Left cardiac atrium (tissue), 4 donors: ENCODE measurements at regions not wholly inside any gene's neighbourhood (a gene's known extent, or its start where the extent isn't known, plus 50 kb on each side); places are given as distances from the start of the nearest gene placed in this dataset.
"Not testable (repeated sequence)": the region's sequence is repeated elsewhere in the genome, so short reads cannot be mapped to it uniquely, and the experiment has no call there.

ENCODE experiments used
- ATAC-seq, 2 donors: fragments of 200-7000 bp; cut with Tn5 transposase; one replicate each; pipeline ENCODE4 v1.9.1; 2020; ENCODE audit warnings: mild to moderate bottlenecking in 2 of 2, moderate library complexity in 2 of 2
- DNase-seq: peaks from one replicate; pipeline ENCODE4 v3.0.0-alpha.2; 2020
- intact Hi-C, 2 donors: fragments of 100-400 bp; cut with DNase I; formaldehyde crosslinking; loops; one replicate each; pipeline versions ENCODE4 v1.14.1 to v1.15.1; 2022 to 2023
- donor health status: DM: no; HTN: yes; CAD: no.
- donor health status: DM: no; HTN: yes; CAD: no; lungs with severe emphysema.
- donor health status: DM: yes; HTN: yes; CAD: no.
- donor health status: Dilated cardiomyopathy.

DNA sequence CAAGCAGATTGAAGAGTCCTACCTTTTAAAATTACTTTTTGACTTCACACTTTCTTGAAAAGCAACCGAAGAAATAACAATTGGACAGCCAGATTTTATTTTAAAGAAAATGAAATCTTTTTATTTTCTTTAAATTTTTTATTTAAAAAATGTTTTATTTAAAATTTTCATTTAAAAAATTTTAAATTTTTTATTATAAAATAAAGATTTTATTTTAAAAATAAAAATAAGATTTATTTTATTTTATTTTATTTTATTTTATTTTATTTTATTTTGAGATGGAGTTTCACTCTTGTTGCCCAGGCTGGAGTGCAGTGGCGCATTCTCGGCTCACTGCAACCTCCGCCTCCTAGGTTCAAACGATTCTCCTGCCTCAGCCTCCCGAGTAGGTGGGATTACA lies 144.5 kb downstream of the GPR85 start:
- intact Hi-C loops, ATAC-seq, DNase-seq: not testable (repeated sequence)

DNA sequence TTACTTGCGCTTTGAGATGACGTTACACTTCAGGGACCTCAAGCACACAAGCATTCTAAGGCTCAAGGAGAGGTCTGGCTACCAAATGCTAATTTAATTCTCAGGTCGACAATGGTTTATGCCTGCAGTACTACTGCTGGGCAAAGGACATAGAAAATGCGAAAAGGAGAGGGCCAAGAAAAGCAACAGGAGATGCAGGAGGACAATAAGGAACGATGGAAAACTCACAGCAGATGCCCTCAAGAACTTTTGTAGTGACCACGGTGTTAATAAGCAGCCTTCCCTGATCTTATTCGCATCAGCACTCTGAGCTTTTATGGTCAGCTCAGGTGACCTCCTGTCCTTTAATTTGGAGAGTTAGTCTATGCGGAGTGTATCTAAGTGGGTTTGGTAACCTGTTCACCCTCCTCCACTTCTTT lies 146.3 kb downstream of the GPR85 start:
- ATAC-seq, result peak; percentile 19 to 39
- intact Hi-C loops, result no loop called here
- DNase-seq, result no peak

DNA sequence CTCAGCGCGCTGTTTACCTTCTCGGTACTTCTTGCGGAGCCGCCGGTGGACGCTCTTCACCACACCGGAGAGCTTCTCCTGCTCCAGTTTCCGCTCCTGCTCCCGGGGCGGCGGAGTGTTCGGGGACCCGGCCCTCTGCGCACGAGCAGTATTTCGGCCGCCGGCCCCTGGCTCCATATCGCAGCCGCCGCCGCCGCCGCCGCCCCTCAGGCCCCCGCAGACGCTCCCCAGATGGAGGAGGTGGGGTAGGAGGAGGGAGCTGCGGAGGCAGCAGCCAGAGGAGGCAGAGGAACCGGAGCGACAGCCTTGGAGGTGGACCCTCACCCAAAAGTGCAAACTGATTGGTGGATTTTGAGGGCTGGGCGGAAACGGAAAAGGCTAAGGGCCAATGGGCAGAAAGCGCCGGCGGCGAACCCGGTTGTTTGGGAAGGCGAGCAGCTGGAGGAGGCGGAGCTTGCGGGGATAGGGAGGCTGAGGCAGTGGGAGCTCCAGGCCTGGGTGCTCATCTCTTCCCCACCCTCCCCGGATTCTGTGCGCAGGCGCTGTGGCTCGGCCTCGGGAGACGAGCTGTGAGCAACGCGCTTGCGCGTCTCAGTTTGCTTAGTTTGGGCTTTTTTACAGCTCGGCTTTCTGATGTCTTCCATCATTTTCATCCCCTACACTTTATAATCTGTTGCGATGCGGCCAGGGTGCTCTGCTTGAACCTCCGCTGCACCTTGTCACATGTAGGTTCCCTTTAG lies 146.9 kb downstream of the GPR85 start:
- intact Hi-C loops, result loop anchor here in 1 of 2 donors (10.0 kb wide), 1 partner anchor 175 kb away; the partner anchor contains the start of gene SMIM30
- ATAC-seq (peak; percentile 98 to 99), DNase-seq (peak; percentile 99)

DNA sequence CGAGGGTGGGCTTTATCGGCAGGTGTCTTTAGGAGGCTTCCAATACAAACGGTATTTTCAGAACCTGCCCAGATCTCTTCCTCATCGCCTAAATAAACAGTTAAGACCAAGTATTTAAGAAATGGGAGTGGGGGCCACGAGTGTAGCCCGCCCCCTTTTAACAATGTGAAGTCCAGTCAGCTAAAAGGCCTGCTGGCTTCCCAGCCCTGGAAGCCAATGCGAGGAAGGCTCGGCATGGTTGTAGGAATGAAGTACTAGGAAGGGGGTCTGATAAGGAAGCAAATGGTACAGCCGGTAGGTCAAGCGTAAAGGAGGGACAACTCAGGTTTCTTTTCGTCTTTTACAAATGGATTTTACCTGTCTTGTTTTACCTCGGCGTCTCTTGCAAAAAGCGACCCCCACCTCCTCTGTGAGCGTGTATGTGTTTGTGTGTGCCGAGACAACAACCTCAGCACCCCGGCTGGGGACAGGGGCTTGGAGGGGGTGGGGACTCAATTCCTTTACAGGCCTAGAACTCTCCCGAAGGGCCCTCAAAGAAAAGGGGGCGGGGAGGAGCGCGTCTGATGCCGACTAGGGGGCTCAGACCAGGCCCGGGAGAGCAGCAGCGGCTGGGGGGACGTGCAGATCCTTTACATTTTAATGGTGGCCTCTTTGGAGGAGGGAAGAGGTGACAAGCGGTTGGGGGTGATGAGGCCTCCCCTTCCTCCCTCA lies 147.6 kb downstream of the GPR85 start:
- intact Hi-C loops, result loop anchor here in 1 of 2 donors (10.0 kb wide), 1 partner anchor 176 kb away; the partner anchor contains the start of gene SMIM30
- ATAC-seq, result peak; percentile 16 to 35
- peak; percentile 31 for DNase-seq

DNA sequence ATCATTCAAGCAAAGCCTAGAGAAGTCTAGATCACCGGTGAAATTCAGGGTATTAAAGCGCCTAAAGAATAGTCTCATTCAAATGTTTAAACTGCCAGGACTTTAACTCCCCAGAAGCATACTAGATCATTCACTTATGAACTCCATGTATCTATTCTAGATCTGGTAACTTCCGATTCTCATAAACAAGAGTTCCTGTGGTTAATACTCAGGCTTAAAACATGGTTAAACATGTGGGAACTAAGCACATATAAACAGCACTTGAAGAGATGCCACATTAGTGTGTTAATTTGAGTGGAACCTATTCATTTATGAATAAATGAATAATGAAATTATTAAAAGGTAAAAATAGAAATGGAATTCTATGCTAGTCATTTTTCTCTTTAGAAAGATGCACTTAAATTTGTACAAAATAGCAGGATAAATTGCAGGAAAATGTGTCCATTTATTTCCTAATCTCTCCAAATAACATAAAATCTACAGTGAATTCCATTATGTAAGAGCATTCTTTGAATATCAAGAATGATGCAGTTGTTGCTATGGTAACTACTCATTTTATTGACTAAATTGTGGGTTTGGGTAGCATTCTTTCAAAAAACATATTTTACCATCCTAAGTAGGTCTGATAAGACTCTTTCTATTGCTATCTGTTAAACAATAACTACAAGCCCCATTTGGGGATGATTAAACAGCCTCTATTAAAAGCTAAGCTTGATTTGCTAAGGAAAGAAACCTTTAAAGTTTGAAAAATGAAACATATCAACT lies 147.6 kb upstream of the TMEM168 start:
- intact Hi-C loops, result loop anchor here in 1 of 2 donors (10.0 kb wide), 1 partner anchor 177 kb away; the partner anchor contains the start of gene SMIM30
- DNase-seq (no peak), ATAC-seq (no peak)

DNA sequence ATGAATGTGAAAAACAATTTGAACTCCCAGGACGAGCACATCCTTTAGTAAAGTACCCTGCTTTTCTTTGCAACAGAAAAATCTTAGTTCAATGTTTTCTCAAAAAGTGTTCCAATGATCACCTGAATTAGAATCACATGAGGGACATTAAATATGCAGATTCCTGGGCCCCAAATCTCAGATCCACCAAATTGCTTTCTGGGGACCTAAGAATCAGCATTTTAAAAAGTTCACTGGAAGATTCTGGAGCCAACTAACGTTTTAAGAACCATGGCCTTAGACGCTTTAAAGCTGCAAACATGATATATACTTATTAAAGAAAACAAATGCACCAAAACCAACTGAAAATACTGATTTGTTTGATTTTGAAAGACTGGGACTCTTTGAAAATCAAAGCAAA lies 143.4 kb upstream of the TMEM168 start:
- ATAC-seq (no peak), DNase-seq (no peak)
- intact Hi-C loops, result loop anchor here in 1 of 2 donors (10.0 kb wide), 1 partner anchor 181 kb away; the partner anchor contains the start of gene SMIM30

DNA sequence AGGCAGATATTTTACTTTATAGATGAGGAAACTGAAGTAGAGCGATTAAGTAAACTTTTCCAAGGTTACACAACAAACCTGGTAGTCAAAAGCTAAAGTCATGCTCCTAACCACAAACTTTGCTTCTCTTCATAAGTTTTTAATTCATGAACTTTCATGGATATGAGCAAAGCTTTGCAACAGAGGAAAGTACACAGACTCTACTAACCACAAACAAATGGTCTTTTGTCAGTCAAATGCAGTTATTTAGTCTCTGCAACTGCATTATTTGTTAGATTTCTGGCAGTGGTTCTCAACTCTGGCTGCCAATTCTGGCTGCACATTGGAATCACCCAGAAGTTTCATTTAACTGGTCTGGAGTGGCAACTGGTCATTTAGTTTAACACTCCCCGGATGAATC lies 140.6 kb upstream of the TMEM168 start:
- no peak for ATAC-seq
- no peak for DNase-seq
- intact Hi-C loops, result loop anchor here in 1 of 2 donors (10.0 kb wide), 1 partner anchor 184 kb away; the partner anchor contains the start of gene SMIM30

DNA sequence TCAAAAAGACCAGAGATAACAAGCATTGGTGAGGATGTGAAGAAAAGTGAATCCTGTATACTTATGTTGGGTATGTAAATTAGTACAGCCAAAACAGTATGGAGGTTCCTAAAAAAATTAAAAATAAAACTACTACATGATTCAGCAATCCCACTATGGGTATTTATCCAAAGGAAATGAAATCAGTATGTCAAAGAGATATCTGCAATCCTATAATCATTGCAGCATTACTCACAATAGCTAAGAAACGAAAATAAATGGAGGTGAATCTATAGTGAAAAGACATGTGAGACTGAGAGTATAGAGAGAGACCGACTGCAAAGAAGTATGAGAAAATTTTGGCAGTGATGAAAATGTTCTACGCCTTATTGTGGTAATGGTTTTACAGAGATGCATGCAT lies 139.2 kb upstream of the TMEM168 start:
- no peak for ATAC-seq

DNA sequence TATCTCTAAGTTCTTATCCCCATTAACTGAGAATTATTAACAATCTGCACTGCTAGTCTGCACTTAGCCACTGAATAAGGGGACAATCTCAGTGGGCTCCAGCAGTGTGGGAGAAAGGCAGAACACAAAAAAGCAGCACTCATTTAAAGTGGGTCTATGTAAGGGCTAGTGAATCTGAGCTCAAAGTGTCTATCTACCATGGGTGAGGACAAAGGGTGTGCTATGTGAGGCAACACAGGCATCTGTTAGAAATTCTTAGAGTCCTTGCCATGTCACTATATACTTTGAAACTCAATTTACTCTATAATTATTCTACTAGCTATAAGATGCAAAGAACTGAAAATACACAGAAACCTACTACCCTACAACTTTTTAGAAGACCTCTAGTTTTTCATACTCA lies 135.8 kb upstream of the TMEM168 start:
- DNase-seq, result no peak
- ATAC-seq, result no peak
- intact Hi-C loops, result no loop called here

More for the DNA sequence above, 139.2 kb upstream of the TMEM168 start:
- DNase-seq, result no peak
- intact Hi-C loops, result no loop called here

DNA sequence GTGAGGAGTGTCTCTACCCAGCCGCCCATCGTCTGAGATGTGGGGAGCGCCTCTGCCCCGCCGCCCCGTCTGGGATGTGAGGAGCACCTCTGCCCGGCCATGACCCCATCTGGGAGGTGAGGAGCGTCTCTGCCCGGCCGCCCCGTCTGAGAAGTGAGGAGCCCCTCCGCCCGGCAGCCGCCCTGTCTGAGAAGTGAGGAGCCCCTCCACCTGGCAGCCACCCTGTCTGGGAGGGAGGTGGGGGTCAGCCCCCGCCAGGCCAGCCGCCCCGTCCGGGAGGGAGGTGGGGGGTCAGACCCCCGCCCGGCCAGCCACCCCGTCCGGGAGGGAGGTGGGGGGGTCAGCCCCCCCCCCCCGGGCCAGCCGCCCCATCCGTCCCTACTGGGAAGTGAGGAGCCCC lies 132.4 kb upstream of the TMEM168 start:
- intact Hi-C loops, ATAC-seq, DNase-seq: not testable (repeated sequence)

DNA sequence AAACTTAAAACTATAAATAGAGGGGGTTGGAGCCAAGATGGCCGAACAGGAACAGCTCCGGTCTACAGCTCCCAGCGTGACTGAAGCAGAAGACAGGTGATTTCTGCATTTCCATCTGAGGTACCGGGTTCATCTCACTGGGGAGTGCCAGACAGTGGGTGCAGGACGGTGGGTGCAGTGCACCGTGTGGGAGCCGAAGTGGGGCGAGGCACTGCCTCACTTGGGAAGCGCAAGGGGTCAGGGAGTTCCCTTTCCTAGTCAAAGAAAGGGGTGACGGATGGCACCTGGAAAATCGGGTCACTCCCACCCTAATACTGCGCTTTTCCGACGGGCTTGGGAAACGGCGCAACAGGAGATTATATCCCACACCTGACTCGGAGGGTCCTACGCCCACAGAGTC lies 126.2 kb upstream of the TMEM168 start:
- intact Hi-C loops, ATAC-seq, DNase-seq: not testable (repeated sequence)

DNA sequence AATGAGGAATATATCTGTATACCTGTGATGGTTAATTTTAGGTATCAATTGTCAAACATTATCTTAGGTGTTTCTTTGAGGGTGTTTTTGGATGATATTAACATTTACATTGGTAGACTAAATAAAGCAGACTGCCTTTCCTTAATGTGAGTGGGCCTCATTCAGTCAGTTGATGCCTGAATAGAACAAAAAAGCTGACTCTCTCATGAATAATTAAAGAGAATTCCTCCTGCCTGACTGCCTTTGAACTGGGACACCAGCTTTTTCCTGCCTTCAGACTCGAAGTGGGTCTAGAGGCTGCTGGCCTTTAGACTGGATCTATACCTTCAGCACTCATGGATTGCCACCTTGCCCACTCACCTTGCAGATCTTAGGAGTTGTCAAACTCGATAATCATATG lies 117.9 kb upstream of the TMEM168 start:
- ATAC-seq, result no peak
- intact Hi-C loops, result no loop called here
- no peak for DNase-seq

DNA sequence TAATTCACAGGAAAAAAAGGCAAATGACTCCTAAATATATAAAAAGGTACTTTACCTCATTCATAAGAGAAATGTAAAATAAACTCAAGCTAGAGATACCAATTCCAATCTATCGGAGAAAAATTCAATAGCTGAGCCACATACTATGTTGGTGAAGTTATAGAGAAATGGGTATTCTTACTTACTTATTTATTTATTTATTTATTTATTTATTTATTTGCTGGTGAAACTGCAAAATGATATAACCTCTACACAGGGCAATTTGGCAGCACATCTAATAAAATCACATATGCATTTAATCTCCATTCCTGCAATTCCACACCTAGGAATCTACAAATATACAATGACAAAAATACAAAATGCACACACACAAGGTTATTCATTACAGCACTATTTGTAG lies 117.5 kb upstream of the TMEM168 start:
- DNase-seq, result no peak
- intact Hi-C loops, result no loop called here
- ATAC-seq, result no peak

DNA sequence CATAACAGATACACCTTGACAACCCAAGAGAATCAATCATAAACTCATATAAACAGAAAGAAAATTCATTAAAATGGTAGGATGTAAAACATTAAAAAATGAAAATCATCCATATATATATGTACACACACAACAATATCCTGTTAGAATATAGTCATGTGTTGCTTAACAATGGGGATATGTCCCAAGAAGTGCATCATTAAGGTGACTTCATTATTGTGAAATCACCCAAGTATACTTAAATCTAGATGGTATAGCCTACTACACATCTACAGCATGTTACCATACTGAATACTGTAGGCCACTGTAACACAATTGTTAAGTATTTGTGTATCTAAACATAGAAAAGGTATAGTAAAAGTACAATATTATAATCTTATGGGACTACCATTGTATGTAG lies 115.8 kb upstream of the TMEM168 start:
- intact Hi-C loops, result no loop called here
- DNase-seq (no peak), ATAC-seq (no peak)

DNA sequence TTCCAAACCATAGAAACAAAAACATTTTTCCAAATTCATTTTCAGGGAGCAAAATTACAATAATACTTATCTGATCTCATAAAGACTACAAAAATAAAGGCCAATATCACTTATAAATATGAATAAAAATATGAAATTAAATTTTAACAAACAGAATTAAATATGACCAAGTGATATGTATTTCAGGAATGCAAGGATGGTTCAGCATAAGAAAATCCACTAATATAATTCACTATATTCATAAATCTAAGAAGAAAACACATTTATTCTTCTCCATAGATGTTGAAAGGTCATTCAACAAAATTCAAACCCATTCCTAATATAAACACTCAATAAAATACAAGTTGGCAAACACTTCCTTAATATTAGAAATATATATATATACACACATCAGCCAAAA lies 115.2 kb upstream of the TMEM168 start:
- intact Hi-C loops, result no loop called here
- DNase-seq, result no peak
- no peak for ATAC-seq

DNA sequence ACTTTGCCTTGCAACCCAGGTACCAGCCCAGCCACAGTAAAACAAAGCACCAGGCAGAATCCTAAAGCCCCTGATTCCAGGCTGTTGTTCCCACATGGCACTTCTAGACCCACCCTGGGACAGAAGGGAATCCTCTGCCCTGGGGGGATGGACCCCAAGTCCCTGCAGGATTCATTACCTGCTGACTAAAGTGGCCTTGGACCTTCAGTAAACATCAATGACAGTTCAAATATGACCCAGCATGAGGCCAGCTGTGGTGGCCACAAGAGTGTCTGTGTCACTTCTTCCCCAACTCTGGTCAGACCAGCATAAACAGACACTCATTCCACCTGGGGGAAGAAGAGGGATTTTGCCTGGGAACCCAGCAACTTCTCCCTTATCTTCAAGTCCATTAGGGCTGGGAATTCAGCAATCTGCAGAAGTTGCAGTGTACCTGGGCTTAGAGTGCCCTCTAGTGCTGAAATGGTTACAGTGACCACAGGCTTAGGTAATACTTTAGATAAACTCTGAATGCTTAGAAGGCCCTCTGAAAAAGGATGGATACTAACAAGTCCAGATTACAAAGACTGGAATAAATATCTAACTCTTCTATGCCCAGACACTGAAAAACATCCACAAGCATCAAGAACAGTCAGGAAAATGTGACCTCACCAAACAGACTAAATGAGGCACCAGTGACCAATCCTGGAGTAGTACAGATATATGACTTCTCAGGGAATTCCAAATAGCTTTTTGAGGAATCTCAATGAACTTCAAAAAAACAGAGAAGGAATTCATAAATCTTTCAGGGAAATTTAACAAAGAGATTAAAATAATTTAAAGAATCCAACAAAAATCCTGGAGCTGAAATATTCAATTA lies 108.5 kb upstream of the TMEM168 start:
- intact Hi-C loops, result loop anchor here in 1 of 2 donors (5.0 kb wide), 1 partner anchor 346 kb away; no protein-coding TSS in a partner anchor
- ATAC-seq (peak; percentile 66 to 79), DNase-seq (no peak)

DNA sequence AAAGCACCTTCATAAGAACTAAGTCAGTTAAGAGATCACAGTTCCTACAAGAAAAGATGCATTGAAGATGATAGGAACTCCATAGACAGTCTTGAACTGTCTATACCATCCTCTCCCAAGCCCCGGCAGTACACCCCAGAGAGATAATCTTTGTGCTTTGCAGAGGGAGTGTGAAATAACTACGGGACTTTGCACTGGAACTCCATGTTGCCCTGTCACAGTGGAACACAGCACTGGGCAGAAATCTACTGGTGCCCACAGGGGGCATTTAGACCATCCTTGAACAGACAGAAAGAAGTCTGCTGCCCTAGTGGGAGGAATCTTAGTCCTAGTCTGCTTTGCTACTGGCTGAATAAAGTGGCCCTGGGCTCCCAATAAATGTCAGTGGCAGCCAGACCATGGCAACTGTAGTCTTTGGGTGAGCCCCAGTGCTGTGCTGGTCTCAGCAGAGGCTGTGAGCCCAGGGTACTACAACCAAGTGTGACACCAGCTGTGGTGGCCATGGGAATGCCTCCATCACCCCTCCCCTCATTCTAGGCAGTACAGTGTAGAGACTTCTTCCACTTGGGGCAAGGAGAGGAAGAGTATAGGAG lies 107.7 kb upstream of the TMEM168 start:
- intact Hi-C loops, result loop anchor here in 1 of 2 donors (5.0 kb wide), 1 partner anchor 346 kb away; no protein-coding TSS in a partner anchor
- no peak for DNase-seq
- peak in 1 of 2 donors; percentile 24 for ATAC-seq

DNA sequence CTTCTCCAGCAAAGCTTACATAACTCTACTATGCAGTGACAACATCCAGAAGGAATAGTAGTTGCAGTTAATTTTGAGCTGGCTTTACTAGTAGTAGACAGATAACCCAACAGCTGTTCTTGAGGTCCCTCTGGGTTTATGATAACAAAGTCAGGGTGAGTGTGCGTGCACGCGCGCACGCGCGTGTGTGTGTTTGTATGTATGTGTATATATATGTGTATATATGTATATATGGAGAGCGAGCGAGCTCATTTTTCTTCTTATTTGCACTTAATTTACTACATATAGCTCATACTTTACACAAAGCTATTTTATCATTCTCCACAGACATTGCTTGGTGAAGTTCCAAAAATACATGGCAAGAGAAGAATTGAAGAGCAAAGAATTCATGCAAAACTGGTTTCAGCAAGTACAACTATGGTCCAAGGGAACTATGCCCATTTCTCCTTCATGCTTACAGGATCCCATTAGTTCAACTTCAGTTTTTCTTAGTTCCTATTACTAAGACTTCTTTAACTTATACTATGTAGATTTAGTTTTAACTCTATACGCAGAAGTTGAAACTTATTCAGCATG lies 105.9 kb upstream of the TMEM168 start:
- intact Hi-C loops, result loop anchor here in 1 of 2 donors (5.0 kb wide), 1 partner anchor 344 kb away; no protein-coding TSS in a partner anchor

More for the DNA sequence above, 105.9 kb upstream of the TMEM168 start:
- DNase-seq (no peak), ATAC-seq (no peak)
